HepG2 (cell line): ENCODE measurements at regions not wholly inside any gene's neighbourhood (a gene's known extent, or its start where the extent isn't known, plus 50 kb on each side); places are given as distances from the start of the nearest gene placed in this dataset.
A peak's percentile ranks its signal among the peaks of the same experiment; 100 is the strongest.

Source experiments
- ATAC-seq: fragments of 200-7000 bp; cut with Tn5 transposase; 3 replicates; pipeline ENCODE4 v1.9.1; 2020; ENCODE audit warnings: mild to moderate bottlenecking, moderate library complexity
- BruUV-seq: library from RNA; stranded (reverse); fragments of 400-500 nt; replicated peaks from 2 replicates; lab custom pipeline; 2021; lab: Mats Ljungman, UMichigan
- CTCF ChIA-PET: fragments of 300-600 bp; formaldehyde crosslinking; extraction: SDS; loops from one replicate; lab custom pipeline; 2021; ENCODE audit warnings: low total read pairs, inconsistent platforms, low intra/inter-chr PET ratio; lab: Yijun Ruan, JAX
- POLR2A ChIA-PET: fragments of 350-600 bp; sonication (Branson Sonifier 250); formaldehyde crosslinking; loops from one replicate; lab custom pipeline; 2020; ENCODE audit warnings: antibody characterized with exemption, inconsistent platforms; lab: Yijun Ruan, JAX
- DNase-seq: peaks from one replicate; pipeline ENCODE4 v3.0.0-alpha.2; 2015; ENCODE audit warnings: low spot score
- FAIRE-seq: peaks from 3 replicates; lab custom pipeline; 2011; peaks lifted over from hg19 to GRCh38; lab: Jason Lieb, UNC
- H2AFZ ChIP-seq: one replicate; pipeline ENCODE4 v1.6.1; 2011; ENCODE audit warnings: low read length, inconsistent platforms
- H3K27ac ChIP-seq: fragments of 300-600 bp; 3 replicates; pipeline ENCODE4 v1.8.0; 2011; ENCODE audit warnings: mixed run types, mild to moderate bottlenecking, mixed read lengths, low read length, inconsistent platforms; ENCODE audit not compliant: insufficient read depth; ENCODE audit errors: extremely low read length
- H3K27me3 ChIP-seq, 2 experiments: fragments of 200-600 bp in 1 of 2; 2 replicates in 1 of 2; 3 replicates in 1 of 2; pipeline versions ENCODE4 v1.6.0 to v1.8.0; 2011; ENCODE audit warnings: low read length in 2 of 2, mild to moderate bottlenecking in 2 of 2, moderate library complexity in 2 of 2, inconsistent platforms in 1 of 2; ENCODE audit not compliant: insufficient read depth in 2 of 2, control insufficient read depth in 1 of 2
- H3K36me3 ChIP-seq, 2 experiments: fragments of 200-600 bp in 1 of 2; replicated peaks in 1 of 2; 2 replicates in 1 of 2; 3 replicates in 1 of 2; pipeline versions ENCODE4 v1.5.1 to v1.8.0; 2011; ENCODE audit warnings: low read length in 2 of 2, inconsistent platforms in 1 of 2; ENCODE audit not compliant: insufficient read depth in 2 of 2, control insufficient read depth in 1 of 2
- H3K4me1 ChIP-seq: 2 replicates; pipeline ENCODE4 v1.5.1; 2012; ENCODE audit warnings: low read length, inconsistent platforms; ENCODE audit not compliant: insufficient read depth
- H3K4me2 ChIP-seq: 2 replicates; pipeline ENCODE4 v1.6.0; 2011; ENCODE audit warnings: low read depth, low read length, inconsistent platforms
- H3K4me3 ChIP-seq, 3 experiments: fragments of 200-600 bp in 1 of 3; sonication (generic), shearing (Covaris generic) in 1 of 3; replicated peaks in 1 of 3; 2 replicates each; pipeline ENCODE4 v1.5.1; 2011 to 2016; ENCODE audit warnings: low read length in 3 of 3, inconsistent platforms in 2 of 3, low read depth in 2 of 3, mild to moderate bottlenecking in 2 of 3, control low read depth in 1 of 3, mixed read lengths in 1 of 3; ENCODE audit not compliant: insufficient read depth in 1 of 3
- H3K79me2 ChIP-seq: one replicate; pipeline ENCODE4 v1.6.1; 2011; ENCODE audit warnings: low read length, inconsistent platforms; ENCODE audit not compliant: insufficient read depth
- H3K9ac ChIP-seq: 2 replicates; pipeline ENCODE4 v1.6.0; 2011; ENCODE audit warnings: mild to moderate bottlenecking, low read depth, low read length, inconsistent platforms; ENCODE audit not compliant: insufficient read depth
- H3K9me3 ChIP-seq: 2 replicates; pipeline ENCODE4 v1.5.1; 2012; ENCODE audit warnings: mild to moderate bottlenecking, low read length
- H4K20me1 ChIP-seq: 2 replicates; pipeline ENCODE4 v1.6.0; 2011; ENCODE audit warnings: inconsistent platforms, mild to moderate bottlenecking, low read length, moderate library complexity; ENCODE audit not compliant: insufficient read depth
- CEBPB ChIP-seq: IDR thresholded peaks from 2 replicates; pipeline ENCODE4 v1.6.1; 2011; ENCODE audit warnings: low read depth, low read length, improper control_type of control experiment, borderline replicate concordance
- CENPT ChIP-seq: sonication (generic); formaldehyde crosslinking; IDR thresholded peaks from 2 replicates; pipeline ENCODE4 v1.8.0; 2022; ENCODE audit warnings: low read depth, mild to moderate bottlenecking, moderate library complexity, missing genetic modification reagents
- CREB1 ChIP-seq, 2 experiments: fragments of 450-650 bp in 1 of 2; IDR thresholded peaks; 2 replicates each; pipeline ENCODE4 v1.6.1; 2016 to 2017; ENCODE audit warnings: control low read depth in 1 of 2, mild to moderate bottlenecking in 1 of 2, missing compliant biosample characterization in 1 of 2, missing genetic modification characterization in 1 of 2
- E2F1 ChIP-seq: sonication (generic); formaldehyde crosslinking; IDR thresholded peaks from 2 replicates; pipeline ENCODE4 v1.5.0; 2020; ENCODE audit warnings: missing genetic modification reagents
- GABPA ChIP-seq, 2 experiments: IDR thresholded peaks; 2 replicates each; pipeline ENCODE4 v1.6.1; 2011 to 2016; ENCODE audit warnings: low read depth in 2 of 2, low read length in 1 of 2, missing biosample characterization in 1 of 2, missing genetic modification characterization in 1 of 2
- KLF12 ChIP-seq: sonication (generic); formaldehyde crosslinking; IDR thresholded peaks from 2 replicates; pipeline ENCODE4 v1.4.0; 2020; ENCODE audit warnings: missing genetic modification reagents, borderline replicate concordance
- MEF2D ChIP-seq: sonication (generic); formaldehyde crosslinking; IDR thresholded peaks from 2 replicates; pipeline ENCODE4 v1.5.1; 2020; ENCODE audit warnings: mild to moderate bottlenecking, missing genetic modification reagents
- RELA ChIP-seq: sonication (generic); formaldehyde crosslinking; IDR thresholded peaks from 2 replicates; pipeline ENCODE4 v1.4.0; 2020; ENCODE audit warnings: missing genetic modification reagents
- ZNF564 ChIP-seq: sonication (generic); formaldehyde crosslinking; IDR thresholded peaks from 2 replicates; pipeline ENCODE4 v1.8.1; 2023; ENCODE audit warnings: mild to moderate bottlenecking, missing genetic modification reagents
- WGBS: methylation state at CpG from one replicate; pipeline ENCODE4 v1.1.6; 2017; ENCODE audit warnings: low lambda C conversion rate; 5-methylcytosine and 5-hydroxymethylcytosine counted together
- in situ Hi-C: cut with HindIII; loops from 2 replicates; pipeline ENCODE4 v1.10.0; 2017; ENCODE audit warnings: low pct_unique_long_range_greater_than_20kb; ENCODE audit not compliant: extremely low pct_ligation_motif_present
- intact Hi-C: fragments of 100-400 bp; cut with micrococcal nuclease; formaldehyde crosslinking; loops from one replicate; pipeline ENCODE4 v1.10.0; 2022; ENCODE audit not compliant: unreplicated experiment
- TF ChIP-seq, protein P1 (sequence below): sonication (generic); formaldehyde crosslinking; IDR thresholded peaks from 2 replicates; pipeline ENCODE4 v1.4.0; 2020; ENCODE audit warnings: missing genetic modification reagents

DNA sequence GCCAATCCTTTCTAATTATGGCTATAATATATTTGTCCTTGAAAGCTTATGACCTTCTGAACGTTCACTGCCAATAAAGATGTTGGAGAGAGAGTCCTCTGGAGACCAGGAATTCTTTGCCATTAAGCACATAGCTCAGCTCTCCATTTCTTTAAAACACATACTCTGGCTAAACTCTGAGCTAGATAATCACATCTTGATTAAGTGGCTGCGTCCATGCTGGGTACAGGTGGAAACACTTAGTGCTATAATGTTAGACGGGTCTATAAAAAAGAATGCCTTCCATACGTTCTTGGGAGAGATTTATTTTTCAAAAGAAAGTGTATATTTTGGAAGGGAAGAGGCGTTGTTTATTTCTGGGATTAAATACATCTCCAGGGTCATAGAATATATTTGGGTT is 314.5 kb downstream of the LPIN1 start (continued):
- TF ChIP-seq, protein P1, sequence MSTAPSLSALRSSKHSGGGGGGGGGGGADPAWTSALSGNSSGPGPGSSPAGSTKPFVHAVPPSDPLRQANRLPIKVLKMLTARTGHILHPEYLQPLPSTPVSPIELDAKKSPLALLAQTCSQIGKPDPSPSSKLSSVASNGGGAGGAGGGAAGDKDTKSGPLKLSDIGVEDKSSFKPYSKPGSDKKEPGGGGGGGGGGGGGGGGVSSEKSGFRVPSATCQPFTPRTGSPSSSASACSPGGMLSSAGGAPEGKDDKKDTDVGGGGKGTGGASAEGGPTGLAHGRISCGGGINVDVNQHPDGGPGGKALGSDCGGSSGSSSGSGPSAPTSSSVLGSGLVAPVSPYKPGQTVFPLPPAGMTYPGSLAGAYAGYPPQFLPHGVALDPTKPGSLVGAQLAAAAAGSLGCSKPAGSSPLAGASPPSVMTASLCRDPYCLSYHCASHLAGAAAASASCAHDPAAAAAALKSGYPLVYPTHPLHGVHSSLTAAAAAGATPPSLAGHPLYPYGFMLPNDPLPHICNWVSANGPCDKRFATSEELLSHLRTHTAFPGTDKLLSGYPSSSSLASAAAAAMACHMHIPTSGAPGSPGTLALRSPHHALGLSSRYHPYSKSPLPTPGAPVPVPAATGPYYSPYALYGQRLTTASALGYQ (CRISPR knock-in tag), result no peak
- TF ChIP-seq KLF12, result no peak
- no peak for TF ChIP-seq MEF2D
- no peak for TF ChIP-seq ZNF564 (CRISPR knock-in tag)

- 15% methylated on average over 3 of the region's 3 CpGs for WGBS
- ATAC-seq, result no peak
- Histone ChIP-seq H3K9ac (no peak overlapping the region), H3K4me3 (no peak overlapping the region), H3K4me1 (no peaks in the 10 kb centered on the region), H3K27me3 (peaks cover 0 to 4% of the 10 kb centered on the region in 2 experiments; a peak in 3 of 5 replicates), H3K9me3 (no peaks in the 10 kb centered on the region), H3K36me3 (no peaks in the 10 kb centered on the region), H3K4me2 (no peak overlapping the region), H4K20me1 (no peaks in the 10 kb centered on the region), H2AFZ (no peak overlapping the region), H3K27ac (no peak overlapping the region), H3K79me2 (no peaks in the 10 kb centered on the region)
- DNase-seq, result no peak
- FAIRE-seq, result no peak
- POLR2A ChIA-PET, result no interaction called here
- TF ChIP-seq CEBPB (peak; percentile 63; the same call in 1 of the 2 replicates), CENPT (CRISPR knock-in tag) (no peak), E2F1 (CRISPR knock-in tag) (no peak), GABPA (IDR thresholded peaks at IDR 0.05; ENCODE audit: low read depth, low read length) (no peak), GABPA (CRISPR knock-in tag; IDR thresholded peaks at IDR 0.05; ENCODE audit: low read depth) (no peak), RELA (CRISPR knock-in tag) (no peak), CREB1 (IDR thresholded peaks at IDR 0.05) (no peak), CREB1 (CRISPR knock-in tag; IDR thresholded peaks at IDR 0.05) (no peak)
- CTCF ChIA-PET, result no interaction called here
- in situ Hi-C loops, result no loop called here
- no TSS peak for BruUV-seq
- intact Hi-C loops, result no loop called here
Measured at GRCh38 chr2:12061286-12062052, 315.0 kb downstream of the LPIN1 start.
